ENCODE measurements at regions not wholly inside any gene's neighbourhood (a gene's known extent, or its start where the extent isn't known, plus 50 kb on each side); places are given as distances from the start of the nearest gene placed in this dataset.

DNA sequence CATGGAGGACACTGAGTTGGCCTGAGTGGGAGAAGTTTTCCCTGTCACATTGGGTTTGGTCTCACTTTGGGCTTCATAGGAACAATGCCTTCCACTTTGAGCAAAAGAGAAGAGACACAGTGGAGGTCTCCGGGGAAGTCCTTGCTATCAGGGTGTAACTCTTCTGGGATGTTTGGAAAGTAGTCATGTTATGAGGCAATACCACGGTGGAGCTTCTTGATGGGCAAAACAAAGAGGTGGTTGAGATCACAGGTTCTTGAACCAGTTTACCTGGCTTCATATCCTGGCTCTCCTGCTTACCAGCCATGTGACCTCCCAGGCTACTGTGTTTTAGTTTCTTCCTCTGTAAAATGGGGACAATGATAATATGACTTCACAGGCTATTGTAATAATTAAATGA lies 478.6 kb downstream of the SLC4A3 start:
- Histone ChIP-seq H3K36me3 (ENCODE audit: control insufficient read depth in 2 of 2, insufficient read depth in 2 of 2, low read length in 2 of 2) (no peaks in the 10 kb centered on the region), H3K27ac (ENCODE audit: low read depth in 2 of 2, low read length in 2 of 2) (no peak overlapping the region), H3K9me3 (ENCODE audit: control insufficient read depth in 2 of 2, low read length in 2 of 2) (no peaks in the 10 kb centered on the region), H3K27me3 (ENCODE audit: control insufficient read depth in 2 of 2, insufficient read depth in 2 of 2, low read length in 2 of 2) (no peaks in the 10 kb centered on the region), H3K9ac (ENCODE audit: low read depth in 1 of 2, low read length in 2 of 2) (no peak overlapping the region), H3K4me1 (ENCODE audit: control insufficient read depth in 2 of 2, insufficient read depth in 2 of 2, low read length in 2 of 2) (no peaks in the 10 kb centered on the region), H3K4me3 (ENCODE audit: low read length in 2 of 2) (no peak overlapping the region)

DNA sequence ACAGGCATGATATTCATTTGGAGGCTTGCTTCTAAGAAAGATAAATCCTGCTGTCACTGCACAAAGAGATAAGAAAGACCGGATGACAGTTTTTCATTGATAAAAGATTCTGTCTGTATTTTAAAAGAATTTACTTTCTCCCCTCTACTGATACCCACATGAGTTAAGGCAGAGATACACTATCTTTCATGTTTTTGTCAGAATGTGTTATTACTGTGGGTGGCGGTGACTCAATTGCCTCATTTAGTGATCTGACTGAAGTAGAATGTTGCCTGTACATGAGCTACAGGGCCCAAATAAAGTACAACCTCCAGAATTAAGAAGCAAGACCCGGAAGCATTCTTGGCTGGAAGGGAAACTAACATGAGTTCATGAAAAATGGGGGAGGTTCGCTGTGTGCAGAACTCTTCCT lies 480.0 kb downstream of the SLC4A3 start:
- H3K4me1 ChIP-seq (ENCODE audit: control insufficient read depth in 2 of 2, insufficient read depth in 2 of 2, low read length in 2 of 2): no peaks in the 10 kb centered on the region
- H3K36me3 ChIP-seq (ENCODE audit: control insufficient read depth in 2 of 2, insufficient read depth in 2 of 2, low read length in 2 of 2): no peaks in the 10 kb centered on the region
- H3K4me3 ChIP-seq (ENCODE audit: low read length in 2 of 2): no peak overlapping the region
- no peaks in the 10 kb centered on the region for H3K9me3 ChIP-seq (ENCODE audit: control insufficient read depth in 2 of 2, low read length in 2 of 2)
- H3K9ac ChIP-seq (ENCODE audit: low read depth in 1 of 2, low read length in 2 of 2): no peak overlapping the region
- H3K27ac ChIP-seq (ENCODE audit: low read depth in 2 of 2, low read length in 2 of 2): no peak overlapping the region
- H3K27me3 ChIP-seq (ENCODE audit: control insufficient read depth in 2 of 2, insufficient read depth in 2 of 2, low read length in 2 of 2): no peaks in the 10 kb centered on the region

DNA sequence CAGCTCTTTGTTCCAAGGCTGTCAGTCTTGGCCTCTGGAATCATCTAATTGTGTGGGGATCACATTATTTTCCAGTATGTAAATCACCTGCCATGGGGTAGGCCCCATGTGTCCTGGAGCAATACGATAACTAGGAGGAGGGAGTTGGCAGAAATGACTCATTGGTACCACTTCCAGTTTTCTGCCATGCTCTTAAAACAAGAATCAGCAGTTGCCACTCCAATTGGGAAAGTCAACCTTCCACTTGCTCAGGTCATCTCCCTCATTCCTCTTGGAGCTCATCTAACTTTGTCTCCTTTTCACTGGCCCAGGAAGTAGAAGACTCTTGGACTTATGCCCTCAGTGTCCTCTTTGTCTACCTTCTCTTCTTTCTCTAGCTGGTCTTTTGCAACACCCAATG lies 487.0 kb downstream of the SLC4A3 start:
- Histone ChIP-seq H3K27me3 (ENCODE audit: control insufficient read depth in 2 of 2, insufficient read depth in 2 of 2, low read length in 2 of 2) (no peaks in the 10 kb centered on the region), H3K36me3 (ENCODE audit: control insufficient read depth in 2 of 2, insufficient read depth in 2 of 2, low read length in 2 of 2) (no peaks in the 10 kb centered on the region), H3K9ac (ENCODE audit: low read depth in 1 of 2, low read length in 2 of 2) (no peak overlapping the region), H3K9me3 (ENCODE audit: control insufficient read depth in 2 of 2, low read length in 2 of 2) (no peaks in the 10 kb centered on the region), H3K4me3 (ENCODE audit: low read length in 2 of 2) (no peak overlapping the region), H3K4me1 (ENCODE audit: control insufficient read depth in 2 of 2, insufficient read depth in 2 of 2, low read length in 2 of 2) (no peaks in the 10 kb centered on the region), H3K27ac (ENCODE audit: low read depth in 2 of 2, low read length in 2 of 2) (no peak overlapping the region)

DNA sequence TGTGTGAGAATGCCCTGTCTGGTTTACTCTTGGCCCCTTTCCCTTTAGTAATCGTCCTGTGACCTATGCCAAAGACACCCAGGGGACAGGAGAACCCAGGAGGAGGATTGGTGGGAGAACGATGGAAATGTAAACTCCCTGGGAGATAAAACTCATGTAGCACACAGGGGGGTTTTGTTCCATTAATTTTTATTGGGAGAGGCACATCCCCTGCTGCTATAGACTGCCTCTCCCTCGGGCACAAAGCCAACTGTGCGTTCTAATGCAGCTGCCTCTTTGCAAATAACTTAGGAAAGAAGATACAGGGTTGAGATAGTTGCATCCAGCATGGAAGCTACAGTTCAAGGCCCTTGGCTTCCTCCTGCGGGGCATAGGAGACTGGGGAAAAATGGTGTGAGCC lies 489.6 kb downstream of the SLC4A3 start:
- Histone ChIP-seq H3K9ac (ENCODE audit: low read depth in 1 of 2, low read length in 2 of 2) (no peak overlapping the region), H3K4me3 (ENCODE audit: low read length in 2 of 2) (no peak overlapping the region), H3K36me3 (ENCODE audit: control insufficient read depth in 2 of 2, insufficient read depth in 2 of 2, low read length in 2 of 2) (no peaks in the 10 kb centered on the region), H3K27me3 (ENCODE audit: control insufficient read depth in 2 of 2, insufficient read depth in 2 of 2, low read length in 2 of 2) (no peaks in the 10 kb centered on the region), H3K4me1 (ENCODE audit: control insufficient read depth in 2 of 2, insufficient read depth in 2 of 2, low read length in 2 of 2) (no peaks in the 10 kb centered on the region), H3K9me3 (ENCODE audit: control insufficient read depth in 2 of 2, low read length in 2 of 2) (no peaks in the 10 kb centered on the region), H3K27ac (ENCODE audit: low read depth in 2 of 2, low read length in 2 of 2) (no peak overlapping the region)

DNA sequence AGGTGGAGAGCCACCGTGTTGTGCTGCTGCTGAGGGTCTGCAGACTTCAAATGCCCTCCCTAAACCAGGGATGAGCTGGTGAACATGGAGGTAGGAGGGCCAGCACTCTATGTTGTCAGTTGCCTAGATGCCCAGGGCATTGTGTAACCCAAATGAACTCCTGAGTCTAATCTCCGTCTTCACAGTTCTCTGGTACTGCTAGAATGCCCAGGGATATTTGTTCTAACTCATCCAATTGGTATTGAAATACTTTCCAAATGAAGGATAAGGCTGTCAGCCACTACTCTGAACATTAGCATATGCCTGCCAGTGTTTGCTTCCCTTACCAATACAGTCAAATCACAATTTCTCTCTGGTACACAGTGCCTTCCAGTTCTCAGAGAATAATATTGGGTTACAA lies 492.6 kb downstream of the SLC4A3 start:
- Histone ChIP-seq H3K36me3 (ENCODE audit: control insufficient read depth in 2 of 2, insufficient read depth in 2 of 2, low read length in 2 of 2) (no peaks in the 10 kb centered on the region), H3K4me3 (ENCODE audit: low read length in 2 of 2) (no peak overlapping the region), H3K4me1 (ENCODE audit: control insufficient read depth in 2 of 2, insufficient read depth in 2 of 2, low read length in 2 of 2) (no peaks in the 10 kb centered on the region)

DNA sequence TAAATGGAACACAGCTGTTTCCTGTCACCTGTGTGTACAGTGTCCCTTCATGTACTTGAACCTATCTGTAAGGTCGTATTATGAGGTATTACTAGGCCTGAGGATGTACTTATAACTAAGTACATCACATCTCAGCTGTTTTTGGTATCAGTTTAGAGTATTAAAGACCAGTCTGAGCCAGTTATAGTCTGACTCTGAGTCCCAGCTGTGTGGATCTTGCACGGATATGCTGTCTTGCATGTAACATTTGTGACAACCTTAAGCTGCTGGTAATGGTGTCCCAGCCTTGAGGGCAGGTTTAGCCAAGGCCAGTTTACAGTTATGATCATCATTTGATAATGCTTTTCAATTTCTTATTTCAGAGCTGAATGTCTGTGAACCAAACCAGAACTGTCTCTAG lies 496.3 kb downstream of the SLC4A3 start:
- Histone ChIP-seq H3K9me3 (ENCODE audit: control insufficient read depth in 2 of 2, low read length in 2 of 2) (no peaks in the 10 kb centered on the region), H3K36me3 (ENCODE audit: control insufficient read depth in 2 of 2, insufficient read depth in 2 of 2, low read length in 2 of 2) (no peaks in the 10 kb centered on the region), H3K27me3 (ENCODE audit: control insufficient read depth in 2 of 2, insufficient read depth in 2 of 2, low read length in 2 of 2) (no peaks in the 10 kb centered on the region), H3K4me1 (ENCODE audit: control insufficient read depth in 2 of 2, insufficient read depth in 2 of 2, low read length in 2 of 2) (no peaks in the 10 kb centered on the region), H3K27ac (ENCODE audit: low read depth in 2 of 2, low read length in 2 of 2) (no peak overlapping the region), H3K4me3 (ENCODE audit: low read length in 2 of 2) (no peak overlapping the region), H3K9ac (ENCODE audit: low read depth in 1 of 2, low read length in 2 of 2) (no peak overlapping the region)

More for the DNA sequence above, 492.6 kb downstream of the SLC4A3 start:
- Histone ChIP-seq H3K27me3 (ENCODE audit: control insufficient read depth in 2 of 2, insufficient read depth in 2 of 2, low read length in 2 of 2) (no peaks in the 10 kb centered on the region), H3K27ac (ENCODE audit: low read depth in 2 of 2, low read length in 2 of 2) (no peak overlapping the region), H3K9me3 (ENCODE audit: control insufficient read depth in 2 of 2, low read length in 2 of 2) (no peaks in the 10 kb centered on the region), H3K9ac (ENCODE audit: low read depth in 1 of 2, low read length in 2 of 2) (no peak overlapping the region)

DNA sequence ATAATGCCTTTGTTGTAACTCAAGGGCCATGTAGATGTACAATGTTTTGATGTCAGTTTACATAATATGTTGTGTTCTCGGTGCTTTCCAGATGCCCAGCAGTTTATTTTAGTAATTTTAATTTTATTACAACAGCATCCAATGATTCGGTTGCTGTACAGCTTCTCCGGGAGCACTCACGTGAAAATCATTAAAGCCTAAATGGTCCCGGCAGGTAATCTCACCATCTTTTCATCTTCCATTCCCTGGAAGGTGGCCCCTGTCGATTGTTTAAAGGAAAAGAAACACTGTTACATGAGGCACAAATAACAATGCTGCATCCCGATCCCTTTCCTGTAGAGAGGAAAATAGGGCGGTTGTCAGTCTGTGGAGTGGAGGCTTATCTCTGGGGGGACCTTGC lies 498.1 kb downstream of the SLC4A3 start:
- no peaks in the 10 kb centered on the region for H3K4me1 ChIP-seq (ENCODE audit: control insufficient read depth in 2 of 2, insufficient read depth in 2 of 2, low read length in 2 of 2)
- H3K27me3 ChIP-seq (ENCODE audit: control insufficient read depth in 2 of 2, insufficient read depth in 2 of 2, low read length in 2 of 2): no peaks in the 10 kb centered on the region
- no peak overlapping the region for H3K9ac ChIP-seq (ENCODE audit: low read depth in 1 of 2, low read length in 2 of 2)
- no peaks in the 10 kb centered on the region for H3K36me3 ChIP-seq (ENCODE audit: control insufficient read depth in 2 of 2, insufficient read depth in 2 of 2, low read length in 2 of 2)
- no peak overlapping the region for H3K4me3 ChIP-seq (ENCODE audit: low read length in 2 of 2)
- H3K9me3 ChIP-seq (ENCODE audit: control insufficient read depth in 2 of 2, low read length in 2 of 2): no peaks in the 10 kb centered on the region
- no peak overlapping the region for H3K27ac ChIP-seq (ENCODE audit: low read depth in 2 of 2, low read length in 2 of 2)

DNA sequence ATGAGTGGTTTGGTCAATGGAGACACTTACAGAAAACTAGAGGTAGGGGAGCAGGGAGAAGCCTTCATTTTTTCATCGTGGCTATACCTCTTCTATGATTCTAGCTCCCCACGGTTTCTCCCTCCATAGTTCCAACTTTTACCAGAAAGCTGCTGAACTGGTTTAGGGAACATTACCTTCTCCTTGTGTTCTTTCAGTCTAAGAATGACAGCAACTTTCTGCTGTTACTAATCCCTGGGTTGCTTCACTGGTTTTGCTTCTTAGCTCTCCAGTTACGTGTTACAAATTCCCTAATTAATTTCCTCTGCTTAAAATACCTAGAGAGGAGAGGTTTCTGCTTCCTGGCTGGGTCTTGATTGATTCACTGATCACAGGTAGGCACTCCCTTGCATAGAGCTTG lies 499.9 kb downstream of the SLC4A3 start:
- Histone ChIP-seq H3K4me1 (ENCODE audit: control insufficient read depth in 2 of 2, insufficient read depth in 2 of 2, low read length in 2 of 2) (no peaks in the 10 kb centered on the region), H3K36me3 (ENCODE audit: control insufficient read depth in 2 of 2, insufficient read depth in 2 of 2, low read length in 2 of 2) (no peaks in the 10 kb centered on the region), H3K27me3 (ENCODE audit: control insufficient read depth in 2 of 2, insufficient read depth in 2 of 2, low read length in 2 of 2) (no peaks in the 10 kb centered on the region), H3K9ac (ENCODE audit: low read depth in 1 of 2, low read length in 2 of 2) (no peak overlapping the region), H3K27ac (ENCODE audit: low read depth in 2 of 2, low read length in 2 of 2) (no peak overlapping the region), H3K9me3 (ENCODE audit: control insufficient read depth in 2 of 2, low read length in 2 of 2) (no peaks in the 10 kb centered on the region), H3K4me3 (ENCODE audit: low read length in 2 of 2) (no peak overlapping the region)

DNA sequence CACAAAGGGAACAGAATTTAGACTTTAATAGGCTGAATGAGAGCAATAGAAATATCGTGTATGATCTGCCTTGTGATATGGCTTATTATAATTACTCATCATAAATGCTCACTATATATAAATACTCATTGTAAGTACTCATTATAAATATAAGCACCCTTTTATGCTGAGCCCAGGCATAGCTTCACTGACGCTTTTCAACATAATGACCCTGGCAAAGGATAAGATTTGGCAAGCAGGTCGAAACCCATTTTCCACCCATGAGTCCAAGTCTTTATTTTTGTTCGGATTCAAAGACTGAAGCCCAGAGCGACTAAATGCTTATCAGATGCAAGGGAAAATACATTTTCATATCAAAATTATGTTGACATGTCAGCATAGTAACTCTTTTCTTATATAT lies 500.4 kb downstream of the SLC4A3 start:
- Histone ChIP-seq H3K9ac (ENCODE audit: low read depth in 1 of 2, low read length in 2 of 2) (no peak overlapping the region), H3K27ac (ENCODE audit: low read depth in 2 of 2, low read length in 2 of 2) (no peak overlapping the region)

DNA sequence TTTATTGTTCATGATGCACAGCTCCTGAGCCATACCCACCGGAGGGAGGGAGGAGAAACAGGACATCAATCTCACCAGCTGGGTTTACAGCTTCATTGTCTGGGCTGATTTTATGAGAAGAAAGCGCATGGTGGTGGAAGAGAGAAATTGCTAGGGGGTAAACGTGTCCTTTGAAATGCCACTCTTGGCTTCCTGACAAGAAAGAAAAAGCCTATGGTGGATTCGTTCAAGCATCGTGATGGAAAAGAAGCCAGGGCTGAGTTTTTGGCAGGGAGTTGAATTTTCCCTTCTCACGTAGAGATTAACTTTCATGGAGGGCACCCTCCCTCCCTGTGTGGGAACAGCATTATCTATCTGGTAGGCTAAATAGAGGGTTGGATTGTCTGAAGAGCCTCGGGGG lies 502.0 kb downstream of the SLC4A3 start:
- Histone ChIP-seq H3K9ac (ENCODE audit: low read depth in 1 of 2, low read length in 2 of 2) (no peak overlapping the region), H3K9me3 (ENCODE audit: control insufficient read depth in 2 of 2, low read length in 2 of 2) (no peaks in the 10 kb centered on the region), H3K36me3 (ENCODE audit: control insufficient read depth in 2 of 2, insufficient read depth in 2 of 2, low read length in 2 of 2) (no peaks in the 10 kb centered on the region), H3K27me3 (ENCODE audit: control insufficient read depth in 2 of 2, insufficient read depth in 2 of 2, low read length in 2 of 2) (no peaks in the 10 kb centered on the region), H3K4me3 (ENCODE audit: low read length in 2 of 2) (no peak overlapping the region), H3K4me1 (ENCODE audit: control insufficient read depth in 2 of 2, insufficient read depth in 2 of 2, low read length in 2 of 2) (no peaks in the 10 kb centered on the region), H3K27ac (ENCODE audit: low read depth in 2 of 2, low read length in 2 of 2) (no peak overlapping the region)

More for the DNA sequence above, 500.4 kb downstream of the SLC4A3 start:
- H3K4me3 ChIP-seq (ENCODE audit: low read length in 2 of 2): no peak overlapping the region
- H3K27me3 ChIP-seq (ENCODE audit: control insufficient read depth in 2 of 2, insufficient read depth in 2 of 2, low read length in 2 of 2): no peaks in the 10 kb centered on the region
- H3K9me3 ChIP-seq (ENCODE audit: control insufficient read depth in 2 of 2, low read length in 2 of 2): no peaks in the 10 kb centered on the region
- no peaks in the 10 kb centered on the region for H3K36me3 ChIP-seq (ENCODE audit: control insufficient read depth in 2 of 2, insufficient read depth in 2 of 2, low read length in 2 of 2)
- no peaks in the 10 kb centered on the region for H3K4me1 ChIP-seq (ENCODE audit: control insufficient read depth in 2 of 2, insufficient read depth in 2 of 2, low read length in 2 of 2)

All from mucosa of rectum (tissue), 2 donors.